Loucy (cell line): ENCODE measurements at regions not wholly inside any gene's neighbourhood (a gene's known extent, or its start where the extent isn't known, plus 50 kb on each side); places are given as distances from the start of the nearest gene placed in this dataset.

ENCODE experiments used
- H2AFZ ChIP-seq: fragments of 200-600 bp; sonication (generic); 2 replicates; pipeline ENCODE4 v1.6.0; 2016; ENCODE audit warnings: antibody characterized with exemption, mild to moderate bottlenecking, low read length, moderate library complexity
- H3F3A ChIP-seq: fragments of 200-600 bp; 2 replicates; pipeline ENCODE4 v1.6.0; 2016; ENCODE audit warnings: antibody characterized with exemption, low read depth, mild to moderate bottlenecking
- H3K27me3 ChIP-seq: fragments of 200-600 bp; sonication (generic); 2 replicates; pipeline ENCODE4 v1.6.1; 2014; ENCODE audit warnings: low read length, mild to moderate bottlenecking; ENCODE audit not compliant: insufficient read depth, poor library complexity, severe bottlenecking
- H3K36me3 ChIP-seq: fragments of 200-600 bp; sonication (generic); 2 replicates; pipeline ENCODE4 v1.6.1; 2016; ENCODE audit warnings: low read length; ENCODE audit not compliant: insufficient read depth
- H3K4me1 ChIP-seq: fragments of 200-600 bp; sonication (generic); 2 replicates; pipeline ENCODE4 v1.5.1; 2014; ENCODE audit warnings: low read length, mild to moderate bottlenecking; ENCODE audit not compliant: insufficient read depth, poor library complexity, severe bottlenecking
- H3K4me2 ChIP-seq: fragments of 200-600 bp; sonication (generic); 2 replicates; pipeline ENCODE4 v1.6.0; 2014; ENCODE audit warnings: antibody characterized with exemption, low read length, low read depth, mild to moderate bottlenecking; ENCODE audit not compliant: poor library complexity, severe bottlenecking
- H3K4me3 ChIP-seq: fragments of 200-600 bp; sonication (generic); 2 replicates; pipeline ENCODE4 v1.5.1; 2014; ENCODE audit warnings: low read length, mild to moderate bottlenecking, mixed read lengths; ENCODE audit not compliant: poor library complexity, severe bottlenecking
- H3K79me2 ChIP-seq: fragments of 200-600 bp; sonication (generic); 2 replicates; pipeline ENCODE4 v1.6.1; 2014; ENCODE audit warnings: low read length; ENCODE audit not compliant: insufficient read depth
- H3K9ac ChIP-seq: fragments of 200-600 bp; sonication (generic); 2 replicates; pipeline ENCODE4 v1.6.0; 2014; ENCODE audit warnings: mild to moderate bottlenecking, low read depth, low read length, moderate library complexity; ENCODE audit not compliant: poor library complexity, severe bottlenecking
- H3K9me2 ChIP-seq: fragments of 200-600 bp; sonication (generic); replicated peaks from 2 replicates; pipeline ENCODE4 v1.6.1; 2016; ENCODE audit warnings: low read depth, low read length, mixed read lengths
- H3K9me3 ChIP-seq: fragments of 200-600 bp; sonication (generic); 2 replicates; pipeline ENCODE4 v1.6.1; 2014; ENCODE audit warnings: mild to moderate bottlenecking, antibody characterized with exemption, low read length, low read depth; ENCODE audit not compliant: insufficient read depth
- H4K20me1 ChIP-seq: fragments of 200-600 bp; sonication (generic); 2 replicates; pipeline ENCODE4 v1.6.0; 2014; ENCODE audit warnings: antibody characterized with exemption, low read length, mild to moderate bottlenecking; ENCODE audit not compliant: insufficient read depth, poor library complexity, severe bottlenecking
- EZH2phosphoT487 ChIP-seq: fragments of 200-600 bp; IDR thresholded peaks from 2 replicates; pipeline ENCODE4 v1.6.1; 2018; ENCODE audit warnings: antibody characterized with exemption, mild to moderate bottlenecking, moderate library complexity, borderline replicate concordance
- TF ChIP-seq, protein P1 (sequence below): fragments of 200-600 bp; sonication (generic); conservative IDR thresholded peaks from 2 replicates; pipeline ENCODE4 v1.5.1; 2014; ENCODE audit warnings: mild to moderate bottlenecking, antibody characterized with exemption, low read length

DNA sequence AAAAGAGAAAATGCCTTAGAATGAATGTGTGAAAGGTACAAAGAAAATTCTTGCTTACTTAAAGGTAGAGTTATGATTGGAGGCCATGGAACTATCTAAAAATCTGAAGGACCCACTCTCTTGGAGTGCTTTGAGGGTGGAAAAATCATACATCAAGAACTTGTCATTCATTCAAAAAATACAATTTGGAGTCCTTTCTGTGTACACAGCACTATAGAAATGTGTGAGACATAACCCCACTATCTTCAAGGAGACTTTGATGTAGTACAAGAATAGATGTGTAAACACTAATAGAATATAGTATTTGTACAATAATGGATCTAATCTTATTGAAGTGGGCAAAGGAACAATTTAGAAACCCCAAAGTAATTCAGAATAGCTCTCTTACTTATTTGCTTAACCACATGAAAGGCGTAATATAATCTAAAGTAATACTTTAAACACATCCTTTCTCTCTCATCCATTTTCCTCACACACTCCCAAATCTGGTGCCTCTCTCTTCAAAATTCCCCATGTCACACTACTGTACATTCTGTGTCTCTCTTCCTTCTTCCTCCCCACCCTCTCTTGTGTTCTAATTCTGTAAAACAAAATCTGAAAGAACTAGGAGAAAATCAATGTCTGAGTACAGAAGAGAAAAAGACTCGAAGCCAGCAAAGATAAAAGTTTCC is 166.7 kb downstream of the DNAJB9 start:
- Histone ChIP-seq H3K27me3 (no peaks in the 10 kb centered on the region), H3K9me3 (no peaks in the 10 kb centered on the region), H3K4me2 (no peak overlapping the region), H3K4me1 (no peaks in the 10 kb centered on the region), H2AFZ (no peak overlapping the region), H3K36me3 (no peaks in the 10 kb centered on the region), H3K9me2 (no peaks in the 10 kb centered on the region), H3K79me2 (no peaks in the 10 kb centered on the region), H3K9ac (no peak overlapping the region), H3F3A (no peaks in the 10 kb centered on the region), H3K4me3 (no peak overlapping the region), H4K20me1 (no peaks in the 10 kb centered on the region)
- TF ChIP-seq, protein P1, sequence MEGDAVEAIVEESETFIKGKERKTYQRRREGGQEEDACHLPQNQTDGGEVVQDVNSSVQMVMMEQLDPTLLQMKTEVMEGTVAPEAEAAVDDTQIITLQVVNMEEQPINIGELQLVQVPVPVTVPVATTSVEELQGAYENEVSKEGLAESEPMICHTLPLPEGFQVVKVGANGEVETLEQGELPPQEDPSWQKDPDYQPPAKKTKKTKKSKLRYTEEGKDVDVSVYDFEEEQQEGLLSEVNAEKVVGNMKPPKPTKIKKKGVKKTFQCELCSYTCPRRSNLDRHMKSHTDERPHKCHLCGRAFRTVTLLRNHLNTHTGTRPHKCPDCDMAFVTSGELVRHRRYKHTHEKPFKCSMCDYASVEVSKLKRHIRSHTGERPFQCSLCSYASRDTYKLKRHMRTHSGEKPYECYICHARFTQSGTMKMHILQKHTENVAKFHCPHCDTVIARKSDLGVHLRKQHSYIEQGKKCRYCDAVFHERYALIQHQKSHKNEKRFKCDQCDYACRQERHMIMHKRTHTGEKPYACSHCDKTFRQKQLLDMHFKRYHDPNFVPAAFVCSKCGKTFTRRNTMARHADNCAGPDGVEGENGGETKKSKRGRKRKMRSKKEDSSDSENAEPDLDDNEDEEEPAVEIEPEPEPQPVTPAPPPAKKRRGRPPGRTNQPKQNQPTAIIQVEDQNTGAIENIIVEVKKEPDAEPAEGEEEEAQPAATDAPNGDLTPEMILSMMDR, result no peak
- TF ChIP-seq EZH2phosphoT487, result no peak

DNA sequence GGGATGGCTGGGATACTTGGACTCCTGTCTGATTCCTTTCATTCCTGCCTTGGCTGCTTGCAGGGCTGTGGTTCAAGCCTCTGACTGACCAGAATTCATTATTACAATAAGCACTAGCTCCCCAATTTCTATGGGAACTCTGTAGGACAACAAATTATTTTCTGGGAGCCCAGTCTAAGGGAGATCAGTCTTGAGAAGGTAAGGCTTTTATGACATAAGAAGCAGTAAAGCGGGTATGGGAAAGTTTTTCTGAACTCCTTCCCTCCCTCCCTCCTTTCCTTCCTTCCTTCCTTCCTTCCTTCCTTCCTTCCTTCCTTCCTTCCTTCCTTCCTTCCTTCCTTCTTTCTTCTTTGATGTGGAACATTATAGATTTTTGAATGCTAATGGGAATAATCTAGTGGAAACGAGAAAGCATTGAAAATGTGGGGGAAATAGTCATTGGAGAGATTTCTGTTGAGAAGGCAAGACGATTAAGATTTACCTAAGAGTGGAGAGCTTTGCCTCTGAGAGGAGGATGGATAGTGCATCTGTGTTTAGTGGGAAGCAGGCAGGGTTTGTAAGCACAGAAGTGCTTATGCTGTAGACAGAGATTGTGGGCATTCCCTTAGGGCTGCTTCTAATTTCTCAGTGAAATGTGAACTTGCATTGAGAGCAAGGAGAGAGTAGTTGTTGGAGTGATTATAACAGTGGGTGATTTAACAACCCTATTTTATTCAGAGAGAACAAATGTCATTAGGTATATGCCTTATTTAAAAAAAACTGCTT is 201.5 kb downstream of the DNAJB9 start:
- Histone ChIP-seq H2AFZ (no peak overlapping the region), H3K9me3 (no peaks in the 10 kb centered on the region), H3K4me2 (no peak overlapping the region), H3K4me3 (no peak overlapping the region), H3K27me3 (no peaks in the 10 kb centered on the region), H3K36me3 (no peaks in the 10 kb centered on the region), H3K9ac (no peak overlapping the region), H3K79me2 (no peaks in the 10 kb centered on the region), H4K20me1 (no peaks in the 10 kb centered on the region), H3K9me2 (no peaks in the 10 kb centered on the region), H3K4me1 (no peaks in the 10 kb centered on the region), H3F3A (no peaks in the 10 kb centered on the region)
- TF ChIP-seq EZH2phosphoT487, result no peak
- TF ChIP-seq, protein P1, result no peak

DNA sequence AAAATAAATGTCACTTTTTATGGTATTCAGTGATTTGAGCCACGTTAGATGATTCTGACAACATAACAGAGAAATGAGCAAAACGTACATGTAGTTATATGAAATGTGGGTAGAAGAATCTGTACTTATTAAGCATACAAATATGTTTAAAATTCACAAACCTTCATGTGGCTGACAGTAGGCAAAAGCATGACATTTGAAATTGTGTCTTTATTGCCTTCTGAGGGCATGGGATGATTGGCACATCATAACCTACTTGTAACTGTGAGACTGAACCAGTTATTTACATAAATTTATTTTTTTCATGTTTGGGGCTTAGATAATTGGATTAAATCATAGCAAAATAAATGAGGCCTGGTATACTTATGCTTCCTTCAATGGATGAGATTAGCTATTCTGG is 202.2 kb downstream of the DNAJB9 start:
- no peaks in the 10 kb centered on the region for H3K36me3 ChIP-seq
- H3K9ac ChIP-seq, result no peak overlapping the region
- H3K9me3 ChIP-seq, result no peaks in the 10 kb centered on the region
- no peaks in the 10 kb centered on the region for H3K79me2 ChIP-seq
- H3F3A ChIP-seq, result no peaks in the 10 kb centered on the region
- no peaks in the 10 kb centered on the region for H3K27me3 ChIP-seq
- H3K4me3 ChIP-seq, result no peak overlapping the region
- no peak overlapping the region for H3K4me2 ChIP-seq
- no peaks in the 10 kb centered on the region for H3K9me2 ChIP-seq
- no peaks in the 10 kb centered on the region for H4K20me1 ChIP-seq
- H2AFZ ChIP-seq, result no peak overlapping the region
- TF ChIP-seq, protein P1, result no peak
- no peak for TF ChIP-seq EZH2phosphoT487
- no peaks in the 10 kb centered on the region for H3K4me1 ChIP-seq
